DND-41 (cell line): ENCODE measurements at regions not wholly inside any gene's neighbourhood (a gene's known extent, or its start where the extent isn't known, plus 50 kb on each side); places are given as distances from the start of the nearest gene placed in this dataset.

Experiments
- ATAC-seq: fragments of 200-7000 bp; cut with Tn5 transposase; 3 replicates; pipeline ENCODE4 v1.9.1; 2021; ENCODE audit warnings: low read depth; ENCODE audit not compliant: insufficient read depth
- DNase-seq: peaks from one replicate; pipeline ENCODE4 v3.0.0-alpha.2; 2020
- H2AFZ ChIP-seq: 2 replicates; pipeline ENCODE4 v1.6.0; 2012; ENCODE audit warnings: low read depth, low read length
- H3K27ac ChIP-seq: 2 replicates; pipeline ENCODE4 v1.5.1; 2012; ENCODE audit warnings: low read length, inconsistent platforms
- H3K27me3 ChIP-seq: fragments of 200-600 bp; sonication (generic); 2 replicates; pipeline ENCODE4 v1.6.0; 2012; ENCODE audit warnings: low read length, mild to moderate bottlenecking, inconsistent platforms; ENCODE audit not compliant: insufficient read depth, poor library complexity
- H3K36me3 ChIP-seq: 2 replicates; pipeline ENCODE4 v1.5.1; 2012; ENCODE audit warnings: low read length, inconsistent platforms; ENCODE audit not compliant: insufficient read depth
- H3K4me1 ChIP-seq: 2 replicates; pipeline ENCODE4 v1.5.1; 2012; ENCODE audit warnings: mild to moderate bottlenecking, low read length; ENCODE audit not compliant: insufficient read depth
- H3K4me2 ChIP-seq: 2 replicates; pipeline ENCODE4 v1.6.0; 2012; ENCODE audit warnings: mild to moderate bottlenecking, moderate library complexity, low read length, inconsistent platforms; ENCODE audit not compliant: insufficient read depth
- H3K4me3 ChIP-seq, 2 experiments: fragments of 200-600 bp in 1 of 2; shearing (Covaris generic) in 1 of 2; 2 replicates each; pipeline ENCODE4 v1.5.1; 2012 to 2016; ENCODE audit warnings: inconsistent platforms in 2 of 2, low read length in 2 of 2, mild to moderate bottlenecking in 2 of 2, low read depth in 1 of 2, moderate library complexity in 1 of 2
- H3K79me2 ChIP-seq: 2 replicates; pipeline ENCODE4 v1.6.0; 2012; ENCODE audit warnings: low read length, inconsistent platforms; ENCODE audit not compliant: insufficient read depth
- H3K9ac ChIP-seq: 2 replicates; pipeline ENCODE4 v1.6.0; 2012; ENCODE audit warnings: low read depth, mild to moderate bottlenecking, inconsistent platforms, low read length, moderate library complexity
- H3K9me3 ChIP-seq: 2 replicates; pipeline ENCODE4 v1.5.1; 2012; ENCODE audit warnings: low read length, moderate library complexity, mild to moderate bottlenecking, inconsistent platforms; ENCODE audit not compliant: insufficient read depth, severe bottlenecking
- H4K20me1 ChIP-seq: 2 replicates; pipeline ENCODE4 v1.6.0; 2012; ENCODE audit warnings: low read length; ENCODE audit not compliant: insufficient read depth
- CTCF ChIP-seq: IDR thresholded peaks from 2 replicates; pipeline ENCODE4 v1.5.1; 2012; ENCODE audit warnings: borderline replicate concordance, low read length, moderate library complexity, mild to moderate bottlenecking; ENCODE audit not compliant: poor library complexity, severe bottlenecking; ENCODE audit errors: extremely low read depth
- EZH2 ChIP-seq: IDR thresholded peaks from 3 replicates; pipeline ENCODE4 v1.6.1; 2012; ENCODE audit warnings: borderline replicate concordance, low read depth, mild to moderate bottlenecking, moderate library complexity, low read length, inconsistent platforms; ENCODE audit not compliant: severe bottlenecking

- Histone ChIP-seq H3K4me3 (no peak overlapping the region), H2AFZ (no peak overlapping the region), H3K79me2 (no peaks in the 10 kb centered on the region), H3K9me3 (no peaks in the 10 kb centered on the region), H3K27ac (no peak overlapping the region), H3K9ac (no peak overlapping the region), H4K20me1 (no peaks in the 10 kb centered on the region), H3K27me3 (peaks cover 6% of the 10 kb centered on the region), H3K4me1 (no peaks in the 10 kb centered on the region), H3K36me3 (no peaks in the 10 kb centered on the region), H3K4me2 (no peak overlapping the region)
- DNase-seq: no peak
- no peak for ATAC-seq
- TF ChIP-seq EZH2 (no peak), CTCF (no peak)
Measured at GRCh38 chr13:31528758-31529157, 210.6 kb upstream of the RXFP2 start.

- Histone ChIP-seq H3K36me3 (no peaks in the 10 kb centered on the region), H3K9me3 (no peaks in the 10 kb centered on the region), H3K27ac (no peak overlapping the region), H3K4me1 (no peaks in the 10 kb centered on the region), H3K4me3 (no peak overlapping the region), H4K20me1 (no peaks in the 10 kb centered on the region), H3K9ac (no peak overlapping the region), H3K27me3 (peaks cover 9% of the 10 kb centered on the region), H3K79me2 (no peaks in the 10 kb centered on the region), H2AFZ (no peak overlapping the region), H3K4me2 (no peak overlapping the region)
- DNase-seq: no peak
- ATAC-seq: no peak
- no peak for TF ChIP-seq CTCF
Measured at GRCh38 chr13:31530922-31531321, 208.4 kb upstream of the RXFP2 start.

- no peak overlapping the region for H3K27ac ChIP-seq
- TF ChIP-seq EZH2 (no peak), CTCF (no peak)
- no peaks in the 10 kb centered on the region for H3K4me1 ChIP-seq
- H3K9me3 ChIP-seq: no peaks in the 10 kb centered on the region
- H3K4me2 ChIP-seq: no peak overlapping the region
- no peak for ATAC-seq
- no peaks in the 10 kb centered on the region for H4K20me1 ChIP-seq
- DNase-seq: no peak
- H3K4me3 ChIP-seq: no peak overlapping the region
- H2AFZ ChIP-seq: no peak overlapping the region
- H3K79me2 ChIP-seq: no peaks in the 10 kb centered on the region
- no peak overlapping the region for H3K9ac ChIP-seq
- peaks cover 9% of the 10 kb centered on the region for H3K27me3 ChIP-seq
- no peaks in the 10 kb centered on the region for H3K36me3 ChIP-seq
Measured at GRCh38 chr13:31537052-31537451, 202.3 kb upstream of the RXFP2 start.
